ENCODE measurements at regions not wholly inside any gene's neighbourhood (a gene's known extent, or its start where the extent isn't known, plus 50 kb on each side); places are given as distances from the start of the nearest gene placed in this dataset.

- TF ChIP-seq REST (IDR thresholded peaks at IDR 0.05; ENCODE audit: unreplicated experiment) = no peak
- TF ChIP-seq NANOG (IDR thresholded peaks at IDR 0.05; ENCODE audit: borderline replicate concordance) = no peak
- TF ChIP-seq JUNB (IDR thresholded peaks at IDR 0.05; ENCODE audit: unreplicated experiment) = no peak
- no peak for TF ChIP-seq EZH2phosphoT487 (IDR thresholded peaks at IDR 0.05; ENCODE audit: unreplicated experiment)
- TF ChIP-seq EZH2 (IDR thresholded peaks at IDR 0.05; ENCODE audit: low read depth, unreplicated experiment) = no peak
- TF ChIP-seq CTCF (conservative IDR thresholded peaks at IDR 0.05; ENCODE audit: low read depth in 2 of 2) = no peak
Measured at GRCh38 chr11:30109774-30110173, 92.9 kb upstream of the KCNA4 start (continued).

- H3K4me1 ChIP-seq (ENCODE audit: insufficient read depth) = no peaks in the 10 kb centered on the region
- no peaks in the 10 kb centered on the region for H4K20me1 ChIP-seq (replicated peaks; ENCODE audit: insufficient read depth)
- H3K27ac ChIP-seq (ENCODE audit: low read depth) = no peak overlapping the region
- H3F3A ChIP-seq (replicated peaks; ENCODE audit: low read depth) = no peaks in the 10 kb centered on the region
- Mint-ChIP-seq H3K4me3 (no peak overlapping the region), H3K27ac (no peak overlapping the region), H3K4me1 (no peaks in the 10 kb centered on the region; the same call in 2 of the 3 replicates), H3K27me3 (ENCODE audit: insufficient read depth, low read depth, poor library complexity) (peaks cover 37% of the 10 kb centered on the region), H3K9me3 (no peaks in the 10 kb centered on the region), H3K36me3 (ENCODE audit: low read depth) (no peaks in the 10 kb centered on the region)
- ATAC-seq = no peak
- H2AFZ ChIP-seq = no peak overlapping the region
- H3K27me3 ChIP-seq (ENCODE audit: insufficient read depth) = peaks cover 79% of the 10 kb centered on the region
- H3K4me2 ChIP-seq = no peak overlapping the region
- H3K36me3 ChIP-seq (ENCODE audit: insufficient read depth) = no peaks in the 10 kb centered on the region
- no peak overlapping the region for H3K4me3 ChIP-seq
- no peaks in the 10 kb centered on the region for H3K9me2 ChIP-seq (ENCODE audit: insufficient read depth)
- DNase-seq (ENCODE audit: low spot score) = no peak
- H3K79me2 ChIP-seq (replicated peaks; ENCODE audit: insufficient read depth) = no peaks in the 10 kb centered on the region
- TF ChIP-seq EZH2phosphoT487 (IDR thresholded peaks at IDR 0.05; ENCODE audit: unreplicated experiment) = no peak
- TF ChIP-seq CREB1 (CRISPR knock-in tag; IDR thresholded peaks at IDR 0.05; ENCODE audit: low read depth) = no peak
- no peak for TF ChIP-seq POLR2AphosphoS5 (IDR thresholded peaks at IDR 0.05; ENCODE audit: low read depth)
- no peak for TF ChIP-seq JUNB (IDR thresholded peaks at IDR 0.05; ENCODE audit: unreplicated experiment)
- no peak for TF ChIP-seq NANOG (IDR thresholded peaks at IDR 0.05; ENCODE audit: borderline replicate concordance)
- no peak for TF ChIP-seq ZNF331 (CRISPR knock-in tag; IDR thresholded peaks at IDR 0.05; ENCODE audit: low read depth)
Measured at GRCh38 chr11:30110691-30111090, 93.9 kb upstream of the KCNA4 start.

Data from GM23338 (cell line).